ENCODE measurements at regions not wholly inside any gene's neighbourhood (a gene's known extent, or its start where the extent isn't known, plus 50 kb on each side); places are given as distances from the start of the nearest gene placed in this dataset.

DNA sequence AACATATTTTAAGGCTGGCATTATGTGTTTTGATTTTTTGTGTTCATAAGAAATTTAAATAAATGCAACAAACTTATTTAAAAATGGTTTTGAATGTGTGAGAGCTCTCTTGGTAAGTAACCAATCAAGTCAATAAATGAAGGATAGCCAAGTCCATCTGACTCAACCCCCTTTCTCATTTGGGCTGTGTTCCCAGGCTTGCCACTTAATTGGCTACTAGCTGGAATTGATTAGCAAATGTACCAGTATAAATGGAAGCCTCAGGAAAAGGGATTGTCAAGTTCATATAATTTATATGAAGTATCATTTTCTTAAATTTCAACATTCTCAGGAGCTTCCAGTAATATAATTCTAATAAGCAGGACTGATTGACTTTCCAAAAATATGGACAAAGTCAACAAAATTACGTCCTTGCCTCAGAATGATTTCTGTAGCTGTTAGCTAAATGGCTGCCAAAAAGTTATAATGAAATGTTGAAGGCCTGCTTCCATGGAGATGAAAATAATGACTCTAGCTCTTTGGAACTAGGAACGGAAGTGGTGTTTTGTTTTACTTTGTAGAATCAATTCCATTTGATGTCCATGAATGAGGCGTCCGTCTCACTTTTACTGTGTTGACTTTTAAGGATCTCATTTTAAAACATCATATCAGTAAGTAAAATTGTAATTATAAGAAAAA lies 614.9 kb downstream of the CDH26 start (continued):
- TF ChIP-seq ZNF311 (tag by site-specific recombination; IDR thresholded peaks at IDR 0.05; ENCODE audit: borderline replicate concordance) (no peak), ZNF561 (tag by site-specific recombination; IDR thresholded peaks at IDR 0.05; ENCODE audit: borderline replicate concordance) (no peak), KLF1 (tag by site-specific recombination; IDR thresholded peaks at IDR 0.05) (no peak), REPIN1 (tag by site-specific recombination; IDR thresholded peaks at IDR 0.05; ENCODE audit: low read depth) (no peak), ZNF391 (tag by site-specific recombination; IDR thresholded peaks at IDR 0.05; ENCODE audit: borderline replicate concordance, low read depth) (no peak), ZNF596 (tag by site-specific recombination; IDR thresholded peaks at IDR 0.05) (no peak), ZBTB8A (tag by site-specific recombination; IDR thresholded peaks at IDR 0.05) (no peak), ZNF558 (tag by site-specific recombination; IDR thresholded peaks at IDR 0.05) (no peak), ZNF830 (tag by site-specific recombination; IDR thresholded peaks at IDR 0.05; ENCODE audit: low read depth) (no peak)
- TF ChIP-seq, protein P1, sequence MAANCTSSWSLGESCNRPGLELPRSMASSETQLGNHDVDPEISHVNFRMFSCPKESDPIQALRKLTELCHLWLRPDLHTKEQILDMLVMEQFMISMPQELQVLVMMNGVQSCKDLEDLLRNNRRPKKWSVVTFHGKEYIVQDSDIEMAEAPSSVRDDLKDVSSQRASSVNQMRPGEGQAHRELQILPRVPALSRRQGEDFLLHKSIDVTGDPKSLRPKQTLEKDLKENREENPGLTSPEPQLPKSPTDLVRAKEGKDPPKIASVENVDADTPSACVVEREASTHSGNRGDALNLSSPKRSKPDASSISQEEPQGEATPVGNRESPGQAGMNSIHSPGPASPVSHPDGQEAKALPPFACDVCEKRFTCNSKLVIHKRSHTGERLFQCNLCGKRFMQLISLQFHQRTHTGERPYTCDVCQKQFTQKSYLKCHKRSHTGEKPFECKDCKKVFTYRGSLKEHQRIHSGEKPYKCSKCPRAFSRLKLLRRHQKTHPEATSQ (tag by site-specific recombination; IDR thresholded peaks at IDR 0.05): no peak
- TF ChIP-seq, protein P2, sequence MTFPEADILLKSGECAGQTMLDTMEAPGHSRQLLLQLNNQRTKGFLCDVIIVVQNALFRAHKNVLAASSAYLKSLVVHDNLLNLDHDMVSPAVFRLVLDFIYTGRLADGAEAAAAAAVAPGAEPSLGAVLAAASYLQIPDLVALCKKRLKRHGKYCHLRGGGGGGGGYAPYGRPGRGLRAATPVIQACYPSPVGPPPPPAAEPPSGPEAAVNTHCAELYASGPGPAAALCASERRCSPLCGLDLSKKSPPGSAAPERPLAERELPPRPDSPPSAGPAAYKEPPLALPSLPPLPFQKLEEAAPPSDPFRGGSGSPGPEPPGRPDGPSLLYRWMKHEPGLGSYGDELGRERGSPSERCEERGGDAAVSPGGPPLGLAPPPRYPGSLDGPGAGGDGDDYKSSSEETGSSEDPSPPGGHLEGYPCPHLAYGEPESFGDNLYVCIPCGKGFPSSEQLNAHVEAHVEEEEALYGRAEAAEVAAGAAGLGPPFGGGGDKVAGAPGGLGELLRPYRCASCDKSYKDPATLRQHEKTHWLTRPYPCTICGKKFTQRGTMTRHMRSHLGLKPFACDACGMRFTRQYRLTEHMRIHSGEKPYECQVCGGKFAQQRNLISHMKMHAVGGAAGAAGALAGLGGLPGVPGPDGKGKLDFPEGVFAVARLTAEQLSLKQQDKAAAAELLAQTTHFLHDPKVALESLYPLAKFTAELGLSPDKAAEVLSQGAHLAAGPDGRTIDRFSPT (tag by site-specific recombination; IDR thresholded peaks at IDR 0.05): no peak

DNA sequence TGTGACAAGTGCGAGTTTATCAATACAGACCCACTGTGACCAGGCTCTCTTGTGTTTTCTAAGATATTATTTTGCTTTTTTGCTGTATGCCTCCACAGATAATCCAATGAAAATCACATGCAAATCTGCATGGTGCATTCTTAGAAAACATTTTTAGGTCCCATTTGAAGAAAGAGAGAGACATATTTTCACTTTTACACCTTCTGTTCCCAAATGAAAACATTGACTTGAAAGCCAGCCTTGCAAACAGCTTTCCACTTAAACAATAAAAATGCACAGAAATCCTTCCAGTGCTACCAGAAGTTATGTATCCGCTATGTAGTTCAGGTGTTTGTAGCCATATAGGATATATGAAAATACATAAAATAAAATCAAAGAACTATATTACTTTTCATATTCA lies 618.0 kb downstream of the CDH26 start:
- Histone ChIP-seq H3K36me3 (ENCODE audit: control insufficient read depth in 2 of 2, insufficient read depth in 1 of 2, low read length in 2 of 2) (no peaks in the 10 kb centered on the region), H3K27ac (ENCODE audit: extremely low read depth, low read depth, low read length) (no peak overlapping the region), H3K9me3 (ENCODE audit: control insufficient read depth, insufficient read depth, low read depth, low read length) (no peaks in the 10 kb centered on the region), H3K4me1 (ENCODE audit: control insufficient read depth, insufficient read depth, low read length) (no peaks in the 10 kb centered on the region), H3K4me3 (ENCODE audit: low read depth, low read length) (no peak overlapping the region)
- ChIA-PET CTCF (no interaction called here), POLR2A (no interaction called here)
- no peak for TF ChIP-seq ZNF426 (tag by site-specific recombination; IDR thresholded peaks at IDR 0.05)
- no peak for TF ChIP-seq ZNF776 (tag by site-specific recombination; IDR thresholded peaks at IDR 0.05; ENCODE audit: borderline replicate concordance)
- no peak for TF ChIP-seq ZNF221 (tag by site-specific recombination; IDR thresholded peaks at IDR 0.05; ENCODE audit: borderline replicate concordance)
- TF ChIP-seq, protein P3, sequence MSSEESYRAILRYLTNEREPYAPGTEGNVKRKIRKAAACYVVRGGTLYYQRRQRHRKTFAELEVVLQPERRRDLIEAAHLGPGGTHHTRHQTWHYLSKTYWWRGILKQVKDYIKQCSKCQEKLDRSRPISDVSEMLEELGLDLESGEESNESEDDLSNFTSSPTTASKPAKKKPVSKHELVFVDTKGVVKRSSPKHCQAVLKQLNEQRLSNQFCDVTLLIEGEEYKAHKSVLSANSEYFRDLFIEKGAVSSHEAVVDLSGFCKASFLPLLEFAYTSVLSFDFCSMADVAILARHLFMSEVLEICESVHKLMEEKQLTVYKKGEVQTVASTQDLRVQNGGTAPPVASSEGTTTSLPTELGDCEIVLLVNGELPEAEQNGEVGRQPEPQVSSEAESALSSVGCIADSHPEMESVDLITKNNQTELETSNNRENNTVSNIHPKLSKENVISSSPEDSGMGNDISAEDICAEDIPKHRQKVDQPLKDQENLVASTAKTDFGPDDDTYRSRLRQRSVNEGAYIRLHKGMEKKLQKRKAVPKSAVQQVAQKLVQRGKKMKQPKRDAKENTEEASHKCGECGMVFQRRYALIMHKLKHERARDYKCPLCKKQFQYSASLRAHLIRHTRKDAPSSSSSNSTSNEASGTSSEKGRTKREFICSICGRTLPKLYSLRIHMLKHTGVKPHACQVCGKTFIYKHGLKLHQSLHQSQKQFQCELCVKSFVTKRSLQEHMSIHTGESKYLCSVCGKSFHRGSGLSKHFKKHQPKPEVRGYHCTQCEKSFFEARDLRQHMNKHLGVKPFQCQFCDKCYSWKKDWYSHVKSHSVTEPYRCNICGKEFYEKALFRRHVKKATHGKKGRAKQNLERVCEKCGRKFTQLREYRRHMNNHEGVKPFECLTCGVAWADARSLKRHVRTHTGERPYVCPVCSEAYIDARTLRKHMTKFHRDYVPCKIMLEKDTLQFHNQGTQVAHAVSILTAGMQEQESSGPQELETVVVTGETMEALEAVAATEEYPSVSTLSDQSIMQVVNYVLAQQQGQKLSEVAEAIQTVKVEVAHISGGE (tag by site-specific recombination; conservative IDR thresholded peaks at IDR 0.05; ENCODE audit: low read depth): no peak
- TF ChIP-seq ZNF558 (tag by site-specific recombination; IDR thresholded peaks at IDR 0.05): no peak

DNA sequence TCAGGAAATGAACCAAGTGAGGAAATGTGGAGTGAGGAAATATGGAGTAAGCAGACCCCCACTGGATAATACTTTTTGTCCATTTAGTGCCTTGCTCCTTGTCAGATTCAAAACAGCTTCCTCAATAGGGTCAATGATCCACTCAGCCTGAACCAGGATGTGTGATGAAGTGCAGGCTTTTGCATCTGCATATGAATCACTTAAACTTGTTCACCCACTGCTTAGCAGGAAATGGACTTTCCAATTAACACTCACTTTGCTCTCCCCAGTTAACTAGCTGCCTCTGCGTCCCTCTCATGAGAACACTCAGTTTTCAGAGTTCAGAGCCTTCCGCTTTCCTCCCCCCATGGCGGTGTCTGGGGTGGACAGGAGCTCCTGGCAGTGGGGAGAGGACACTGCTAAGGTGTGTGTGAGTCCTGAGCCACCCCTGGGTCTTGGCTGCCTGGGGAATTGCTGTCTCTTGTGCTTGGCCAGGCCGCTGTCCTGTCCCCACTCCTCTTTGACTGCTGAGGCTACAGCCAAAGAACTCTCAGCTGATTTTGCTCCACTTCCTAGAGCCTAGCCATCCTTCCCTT lies 621.8 kb downstream of the CDH26 start:
- POLR2A ChIA-PET: no interaction called here
- no peak for TF ChIP-seq ZNF302 (tag by site-specific recombination; IDR thresholded peaks at IDR 0.05; ENCODE audit: low read depth)
- H3K9me3 ChIP-seq (ENCODE audit: control insufficient read depth, insufficient read depth, low read depth, low read length): no peaks in the 10 kb centered on the region
- H3K4me3 ChIP-seq (ENCODE audit: low read depth, low read length): no peak overlapping the region
- no peak overlapping the region for H3K27ac ChIP-seq (ENCODE audit: extremely low read depth, low read depth, low read length)
- H3K36me3 ChIP-seq (ENCODE audit: control insufficient read depth in 2 of 2, insufficient read depth in 1 of 2, low read length in 2 of 2): no peaks in the 10 kb centered on the region
- CTCF ChIA-PET: no interaction called here
- no peaks in the 10 kb centered on the region for H3K4me1 ChIP-seq (ENCODE audit: control insufficient read depth, insufficient read depth, low read length)

All from HEK293 (cell line).